Common myeloid progenitor, CD34-positive (primary cell): ENCODE measurements at regions not wholly inside any gene's neighbourhood (a gene's known extent, or its start where the extent isn't known, plus 50 kb on each side); places are given as distances from the start of the nearest gene placed in this dataset.
"Not testable (repeated sequence)": the region's sequence is repeated elsewhere in the genome, so short reads cannot be mapped to it uniquely, and the experiment has no call there.

Experiments
- CTCF ChIA-PET: fragments of 350-600 bp; sonication (Branson Sonifier 250); formaldehyde crosslinking; loops from one replicate; lab custom pipeline; 2021; ENCODE audit warnings: antibody characterized with exemption; lab: Charles Lee
- POLR2A ChIA-PET: fragments of 350-600 bp; sonication (Branson Sonifier 250); formaldehyde crosslinking; loops from one replicate; lab custom pipeline; 2021; ENCODE audit warnings: antibody characterized with exemption; lab: Charles Lee
- DNase-seq, 3 donors: peaks; one replicate each; pipeline versions ENCODE4 v3.0.0 to v3.0.0-alpha.2; 2013
- H3K27ac ChIP-seq, 2 experiments: 1 replicate in 1 of 2; 2 replicates in 1 of 2; pipeline ENCODE4 v1.7.0; 2013; ENCODE audit warnings: inconsistent platforms in 2 of 2, low read length in 2 of 2, mild to moderate bottlenecking in 2 of 2, low read depth in 1 of 2, moderate library complexity in 1 of 2; ENCODE audit not compliant: severe bottlenecking in 2 of 2, insufficient read depth in 1 of 2, poor library complexity in 1 of 2
- H3K27me3 ChIP-seq, 5 experiments: replicated peaks in 2 of 5; 1 replicate in 3 of 5; 2 replicates in 2 of 5; pipeline versions ENCODE4 v1.6.1 to v1.7.0; 2013; ENCODE audit warnings: low read length in 4 of 5, mild to moderate bottlenecking in 2 of 5, moderate library complexity in 2 of 5, inconsistent platforms in 1 of 5; ENCODE audit not compliant: insufficient read depth in 5 of 5, control insufficient read depth in 4 of 5
- H3K36me3 ChIP-seq, 4 experiments: 1 replicate in 2 of 4; 2 replicates in 2 of 4; pipeline versions ENCODE4 v1.6.1 to v1.7.0; 2013; ENCODE audit warnings: low read length in 3 of 4, control low read depth in 1 of 4, mild to moderate bottlenecking in 1 of 4; ENCODE audit not compliant: control insufficient read depth in 4 of 4, insufficient read depth in 4 of 4
- H3K4me1 ChIP-seq, 4 experiments: 1 replicate in 3 of 4; 2 replicates in 1 of 4; pipeline versions ENCODE4 v1.6.1 to v1.7.1; 2013; ENCODE audit warnings: low read length in 3 of 4, mild to moderate bottlenecking in 3 of 4, control low read depth in 1 of 4, inconsistent platforms in 1 of 4, moderate library complexity in 1 of 4; ENCODE audit not compliant: control insufficient read depth in 4 of 4, insufficient read depth in 4 of 4; ENCODE audit errors: control extremely low read depth in 1 of 4
- H3K4me3 ChIP-seq, 7 experiments: 1 replicate in 4 of 7; 2 replicates in 3 of 7; pipeline versions ENCODE4 v1.5.1 to v1.7.0; 2013; ENCODE audit warnings: mild to moderate bottlenecking in 7 of 7, low read length in 6 of 7, moderate library complexity in 6 of 7, inconsistent platforms in 2 of 7, low read depth in 2 of 7, control low read depth in 1 of 7; ENCODE audit not compliant: insufficient read depth in 4 of 7, control insufficient read depth in 1 of 7; ENCODE audit errors: extremely low read depth in 1 of 7
- H3K9me3 ChIP-seq, 5 experiments: 1 replicate in 4 of 5; 2 replicates in 1 of 5; pipeline versions ENCODE4 v1.6.1 to v1.7.1; 2013; ENCODE audit warnings: low read length in 4 of 5, mild to moderate bottlenecking in 2 of 5, inconsistent platforms in 1 of 5, low read depth in 1 of 5, moderate library complexity in 1 of 5; ENCODE audit not compliant: control insufficient read depth in 4 of 5, insufficient read depth in 2 of 5; ENCODE audit errors: control extremely low read depth in 1 of 5
- WGBS: methylation state at CpG from one replicate; pipeline ENCODE4 v1.1.5; 2013; ENCODE audit not compliant: insufficient coverage; 5-methylcytosine and 5-hydroxymethylcytosine counted together

- no peaks in the 10 kb centered on the region for H3K27me3 ChIP-seq
- no peak for DNase-seq
- CTCF ChIA-PET, result no interaction called here
- WGBS, result 100% methylated on average over 6 of the region's 8 CpGs
- H3K36me3 ChIP-seq, result no peaks in the 10 kb centered on the region
- no peaks in the 10 kb centered on the region for H3K4me1 ChIP-seq
- peaks cover 0 to 3% (median 0%) of the 10 kb centered on the region in 5 experiments for H3K9me3 ChIP-seq
- no peak overlapping the region for H3K27ac ChIP-seq
- POLR2A ChIA-PET, result no interaction called here
- H3K4me3 ChIP-seq, result no peak overlapping the region
These were observed 132.3 kb downstream of the RTP5 start for GRCh38 chr2:242001853-242002252.

GRCh38 chr2:242002944-242003343 lies 133.4 kb downstream of the RTP5 start:
- no peaks in the 10 kb centered on the region for H3K27me3 ChIP-seq
- POLR2A ChIA-PET, result no interaction called here
- H3K36me3 ChIP-seq, result no peaks in the 10 kb centered on the region
- no peak overlapping the region for H3K27ac ChIP-seq
- CTCF ChIA-PET, result no interaction called here
- H3K9me3 ChIP-seq, result peaks cover 0 to 3% (median 0%) of the 10 kb centered on the region in 5 experiments
- WGBS, result 91% methylated on average over 13 of the region's 13 CpGs
- no peak for DNase-seq
- no peak overlapping the region for H3K4me3 ChIP-seq
- no peaks in the 10 kb centered on the region for H3K4me1 ChIP-seq

GRCh38 chr2:242004223-242004901 lies 134.8 kb downstream of the RTP5 start:
- 95% methylated on average over 19 of the region's 30 CpGs for WGBS
- Histone ChIP-seq H3K36me3 (no peaks in the 10 kb centered on the region), H3K9me3 (peaks cover 0 to 3% (median 0%) of the 10 kb centered on the region in 5 experiments), H3K27me3 (no peaks in the 10 kb centered on the region), H3K27ac (no peak overlapping the region), H3K4me1 (no peaks in the 10 kb centered on the region), H3K4me3 (no peak overlapping the region)
- ChIA-PET POLR2A (no interaction called here), CTCF (no interaction called here)
- DNase-seq, result no peak

- Histone ChIP-seq H3K9me3 (peaks cover 0 to 5% (median 0%) of the 10 kb centered on the region in 5 experiments), H3K4me1 (no peaks in the 10 kb centered on the region), H3K27ac (no peak overlapping the region), H3K36me3 (no peaks in the 10 kb centered on the region), H3K4me3 (no peak overlapping the region), H3K27me3 (no peaks in the 10 kb centered on the region)
- ChIA-PET CTCF (no interaction called here), POLR2A (no interaction called here)
- WGBS, result 93% methylated on average over 7 of the region's 7 CpGs
- DNase-seq, result no peak
These were observed 135.3 kb downstream of the RTP5 start for GRCh38 chr2:242004902-242005230.

- CTCF ChIA-PET, H3K4me1 ChIP-seq, H3K27ac ChIP-seq, H3K36me3 ChIP-seq, DNase-seq, H3K9me3 ChIP-seq, H3K4me3 ChIP-seq, POLR2A ChIA-PET, H3K27me3 ChIP-seq: not testable (repeated sequence)
- 90% methylated on average over 14 of the region's 25 CpGs for WGBS
These were observed 136.6 kb downstream of the RTP5 start for GRCh38 chr2:242006091-242006634.

- DNase-seq, H3K27me3 ChIP-seq, H3K4me3 ChIP-seq, H3K4me1 ChIP-seq, H3K36me3 ChIP-seq, H3K9me3 ChIP-seq, CTCF ChIA-PET, H3K27ac ChIP-seq, POLR2A ChIA-PET: not testable (repeated sequence)
- no CpG with 5 or more reads among the region's 24 CpGs for WGBS
These were observed 139.4 kb downstream of the RTP5 start for GRCh38 chr2:242008908-242009307.

- H3K36me3 ChIP-seq, POLR2A ChIA-PET, CTCF ChIA-PET, H3K27me3 ChIP-seq, H3K4me3 ChIP-seq, H3K9me3 ChIP-seq, DNase-seq, H3K4me1 ChIP-seq, H3K27ac ChIP-seq: not testable (repeated sequence)
- WGBS, result no CpG with 5 or more reads among the region's 24 CpGs
These were observed 140.3 kb downstream of the RTP5 start for GRCh38 chr2:242009846-242010245.
